Mesenchymal stem cell (in vitro differentiated cells and primary cell): ENCODE measurements at regions not wholly inside any gene's neighbourhood (a gene's known extent, or its start where the extent isn't known, plus 50 kb on each side); places are given as distances from the start of the nearest gene placed in this dataset.

Source experiments
- DNase-seq: peaks from one replicate; pipeline ENCODE4 v3.0.0-alpha.2; 2013
- H2AFZ ChIP-seq: one replicate; pipeline ENCODE4 v1.6.1; 2013; ENCODE audit warnings: low read depth, mild to moderate bottlenecking, control low read depth, inconsistent platforms, low read length, moderate library complexity
- H2AK5ac ChIP-seq: 2 replicates; pipeline ENCODE4 v1.6.1; 2013; ENCODE audit warnings: low read length, moderate library complexity, mild to moderate bottlenecking, inconsistent platforms; ENCODE audit not compliant: severe bottlenecking
- H2BK120ac ChIP-seq: one replicate; pipeline ENCODE4 v1.6.1; 2013; ENCODE audit warnings: low read depth, mild to moderate bottlenecking, inconsistent platforms, low read length, moderate library complexity
- H2BK12ac ChIP-seq, 2 experiments: one replicate each; pipeline ENCODE4 v1.6.1; 2013; ENCODE audit warnings: inconsistent platforms in 2 of 2, low read length in 2 of 2, mild to moderate bottlenecking in 2 of 2, moderate library complexity in 2 of 2, control low read depth in 1 of 2
- H2BK15ac ChIP-seq: one replicate; pipeline ENCODE4 v1.6.1; 2013; ENCODE audit warnings: mild to moderate bottlenecking, low read depth, inconsistent platforms; ENCODE audit not compliant: poor library complexity, severe bottlenecking
- H2BK5ac ChIP-seq: 2 replicates; pipeline ENCODE4 v1.6.1; 2013; ENCODE audit warnings: low read depth, mild to moderate bottlenecking, low read length, control low read depth, inconsistent platforms; ENCODE audit not compliant: poor library complexity, severe bottlenecking
- H3K14ac ChIP-seq, 2 experiments: one replicate each; pipeline ENCODE4 v1.6.1; 2013; ENCODE audit warnings: inconsistent platforms in 2 of 2, low read length in 2 of 2, control low read depth in 1 of 2, mild to moderate bottlenecking in 1 of 2, moderate library complexity in 1 of 2
- H3K18ac ChIP-seq, 2 experiments: one replicate each; pipeline ENCODE4 v1.6.1; 2013; ENCODE audit warnings: inconsistent platforms in 2 of 2, low read length in 2 of 2, control low read depth in 1 of 2, low read depth in 1 of 2, mild to moderate bottlenecking in 1 of 2
- H3K23ac ChIP-seq, 2 experiments: one replicate each; pipeline ENCODE4 v1.6.1; 2013; ENCODE audit warnings: inconsistent platforms in 2 of 2, low read length in 2 of 2, mild to moderate bottlenecking in 2 of 2, moderate library complexity in 2 of 2, control low read depth in 1 of 2
- H3K27ac ChIP-seq: 2 replicates; pipeline ENCODE4 v1.5.1; 2013; ENCODE audit warnings: mild to moderate bottlenecking, moderate library complexity, low read length, control low read depth, inconsistent platforms; ENCODE audit not compliant: poor library complexity, severe bottlenecking
- H3K27me3 ChIP-seq, 2 experiments: 2 replicates each; pipeline versions ENCODE4 v1.6.1 to v1.7.0; 2013; ENCODE audit warnings: low read length in 2 of 2, mild to moderate bottlenecking in 2 of 2, moderate library complexity in 2 of 2, control low read depth in 1 of 2, inconsistent platforms in 1 of 2; ENCODE audit not compliant: control insufficient read depth in 1 of 2, insufficient read depth in 1 of 2
- H3K36me3 ChIP-seq, 2 experiments: 2 replicates each; pipeline versions ENCODE4 v1.6.1 to v1.7.0; 2013; ENCODE audit warnings: low read length in 2 of 2, control low read depth in 1 of 2, inconsistent platforms in 1 of 2, low read depth in 1 of 2, mild to moderate bottlenecking in 1 of 2; ENCODE audit not compliant: insufficient read depth in 2 of 2, control insufficient read depth in 1 of 2
- H3K4ac ChIP-seq, 2 experiments: one replicate each; pipeline ENCODE4 v1.6.1; 2013; ENCODE audit warnings: inconsistent platforms in 2 of 2, low read length in 2 of 2, mild to moderate bottlenecking in 2 of 2, moderate library complexity in 2 of 2, control low read depth in 1 of 2, low read depth in 1 of 2
- H3K4me1 ChIP-seq: 2 replicates; pipeline ENCODE4 v1.6.1; 2013; ENCODE audit warnings: low read depth, low read length, control low read depth; ENCODE audit not compliant: control insufficient read depth, insufficient read depth
- H3K4me2 ChIP-seq: 2 replicates; pipeline ENCODE4 v1.6.1; 2013; ENCODE audit warnings: low read length, mild to moderate bottlenecking, inconsistent platforms; ENCODE audit not compliant: poor library complexity, severe bottlenecking
- H3K4me3 ChIP-seq, 2 experiments: 2 replicates each; pipeline versions ENCODE4 v1.5.1 to v1.7.0; 2013; ENCODE audit warnings: low read length in 2 of 2, mild to moderate bottlenecking in 2 of 2, control low read depth in 1 of 2, low read depth in 1 of 2; ENCODE audit not compliant: insufficient read depth in 1 of 2
- H3K79me1 ChIP-seq: replicated peaks from 2 replicates; pipeline ENCODE4 v1.6.1; 2013; ENCODE audit warnings: mild to moderate bottlenecking, control low read depth, low read length, inconsistent platforms; ENCODE audit not compliant: poor library complexity, severe bottlenecking
- H3K9ac ChIP-seq: 2 replicates; pipeline ENCODE4 v1.7.0; 2013; ENCODE audit warnings: mild to moderate bottlenecking, low read length, moderate library complexity
- H3K9me3 ChIP-seq: 2 replicates; pipeline ENCODE4 v1.7.0; 2013; ENCODE audit warnings: mild to moderate bottlenecking, low read length; ENCODE audit not compliant: control insufficient read depth
- H4K8ac ChIP-seq: one replicate; pipeline ENCODE4 v1.6.1; 2013; ENCODE audit warnings: inconsistent platforms, mild to moderate bottlenecking, low read length, moderate library complexity
- H4K91ac ChIP-seq: one replicate; pipeline ENCODE4 v1.6.1; 2013; ENCODE audit warnings: mild to moderate bottlenecking, low read length, inconsistent platforms
- WGBS: methylation state at CpG from one replicate; pipeline ENCODE4 v1.1.7; 2013; ENCODE audit warnings: mixed read lengths; 5-methylcytosine and 5-hydroxymethylcytosine counted together

DNA sequence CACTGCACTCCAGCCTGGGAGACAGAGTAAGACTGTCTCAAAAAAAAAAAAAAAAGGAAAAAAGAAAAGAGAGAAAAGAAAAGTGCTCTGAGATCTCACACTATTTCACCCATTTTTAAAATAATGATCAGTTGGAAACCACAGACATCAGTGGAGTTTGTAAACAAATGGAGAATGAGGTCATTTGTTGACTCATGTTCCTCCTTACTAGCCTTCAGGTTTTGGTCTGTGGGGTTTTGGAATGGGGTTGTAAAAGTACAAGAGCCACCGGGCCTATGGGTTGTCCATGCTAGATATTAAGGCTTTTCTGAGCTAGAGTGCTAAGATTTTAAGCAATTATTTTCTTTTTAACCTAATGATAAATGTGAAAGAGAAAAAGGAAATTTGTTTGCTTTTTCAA is 104.4 kb upstream of the PRL start:
- Histone ChIP-seq H3K4me1 (peaks cover 2% of the 10 kb centered on the region), H3K4me2 (no peak overlapping the region), H3K9me3 (no peaks in the 10 kb centered on the region), H3K18ac (no peak overlapping the region), H3K27ac (no peak overlapping the region), H3K23ac (no peak overlapping the region), H2BK120ac (no peak overlapping the region), H3K14ac (no peak overlapping the region), H2BK5ac (no peak overlapping the region), H3K4me3 (no peak overlapping the region), H3K4ac (no peak overlapping the region), H4K8ac (no peak overlapping the region), H3K36me3 (no peaks in the 10 kb centered on the region), H3K79me1 (no peaks in the 10 kb centered on the region), H2BK12ac (no peak overlapping the region), H3K27me3 (no peaks in the 10 kb centered on the region), H2AK5ac (no peak overlapping the region), H2AFZ (no peak overlapping the region), H3K9ac (no peak overlapping the region), H2BK15ac (no peak overlapping the region), H4K91ac (no peak overlapping the region)
- WGBS: 71% methylated on average over 1 of the region's 1 CpG
- DNase-seq: peak; percentile 44

GRCh38 chr6:22401932-22402331 is 105.1 kb upstream of the PRL start:
- H3K14ac ChIP-seq: no peak overlapping the region

GRCh38 chr6:22409486-22409885 is 112.7 kb upstream of the PRL start:
- H4K91ac ChIP-seq: no peak overlapping the region
- H3K36me3 ChIP-seq: no peaks in the 10 kb centered on the region
- no peak overlapping the region for H2AK5ac ChIP-seq
- H3K4me1 ChIP-seq: no peaks in the 10 kb centered on the region
- no peaks in the 10 kb centered on the region for H3K79me1 ChIP-seq
- H3K9me3 ChIP-seq: no peaks in the 10 kb centered on the region
- H3K4me2 ChIP-seq: no peak overlapping the region
- no peak overlapping the region for H3K18ac ChIP-seq
- H3K4me3 ChIP-seq: no peak overlapping the region
- no peak overlapping the region for H3K14ac ChIP-seq
- no peaks in the 10 kb centered on the region for H3K27me3 ChIP-seq
- H2BK15ac ChIP-seq: no peak overlapping the region
- H2BK12ac ChIP-seq: no peak overlapping the region
- H2BK120ac ChIP-seq: no peak overlapping the region
- H3K9ac ChIP-seq: no peak overlapping the region
- H2AFZ ChIP-seq: no peak overlapping the region
- WGBS: no CpG with 5 or more reads among the region's 1 CpG
- no peak overlapping the region for H2BK5ac ChIP-seq
- H4K8ac ChIP-seq: no peak overlapping the region
- DNase-seq: no peak
- H3K27ac ChIP-seq: no peak overlapping the region
- H3K23ac ChIP-seq: no peak overlapping the region
- no peak overlapping the region for H3K4ac ChIP-seq

More at GRCh38 chr6:22401932-22402331, 105.1 kb upstream of the PRL start:
- no peak overlapping the region for H2AFZ ChIP-seq
- no peaks in the 10 kb centered on the region for H3K79me1 ChIP-seq
- H3K27ac ChIP-seq: no peak overlapping the region
- no peak overlapping the region for H3K9ac ChIP-seq
- H3K4me3 ChIP-seq: no peak overlapping the region
- no peaks in the 10 kb centered on the region for H3K9me3 ChIP-seq
- no peak for DNase-seq
- no peak overlapping the region for H4K91ac ChIP-seq
- H2AK5ac ChIP-seq: no peak overlapping the region
- H2BK120ac ChIP-seq: no peak overlapping the region
- H2BK5ac ChIP-seq: no peak overlapping the region
- 94% methylated on average over 2 of the region's 2 CpGs for WGBS
- H3K4ac ChIP-seq: no peak overlapping the region
- H2BK12ac ChIP-seq: no peak overlapping the region
- H4K8ac ChIP-seq: no peak overlapping the region
- H3K27me3 ChIP-seq: no peaks in the 10 kb centered on the region
- H3K36me3 ChIP-seq: no peaks in the 10 kb centered on the region
- no peak overlapping the region for H3K4me2 ChIP-seq
- no peak overlapping the region for H3K18ac ChIP-seq
- H2BK15ac ChIP-seq: no peak overlapping the region
- no peak overlapping the region for H3K23ac ChIP-seq
- H3K4me1 ChIP-seq: peaks cover 2% of the 10 kb centered on the region

DNA sequence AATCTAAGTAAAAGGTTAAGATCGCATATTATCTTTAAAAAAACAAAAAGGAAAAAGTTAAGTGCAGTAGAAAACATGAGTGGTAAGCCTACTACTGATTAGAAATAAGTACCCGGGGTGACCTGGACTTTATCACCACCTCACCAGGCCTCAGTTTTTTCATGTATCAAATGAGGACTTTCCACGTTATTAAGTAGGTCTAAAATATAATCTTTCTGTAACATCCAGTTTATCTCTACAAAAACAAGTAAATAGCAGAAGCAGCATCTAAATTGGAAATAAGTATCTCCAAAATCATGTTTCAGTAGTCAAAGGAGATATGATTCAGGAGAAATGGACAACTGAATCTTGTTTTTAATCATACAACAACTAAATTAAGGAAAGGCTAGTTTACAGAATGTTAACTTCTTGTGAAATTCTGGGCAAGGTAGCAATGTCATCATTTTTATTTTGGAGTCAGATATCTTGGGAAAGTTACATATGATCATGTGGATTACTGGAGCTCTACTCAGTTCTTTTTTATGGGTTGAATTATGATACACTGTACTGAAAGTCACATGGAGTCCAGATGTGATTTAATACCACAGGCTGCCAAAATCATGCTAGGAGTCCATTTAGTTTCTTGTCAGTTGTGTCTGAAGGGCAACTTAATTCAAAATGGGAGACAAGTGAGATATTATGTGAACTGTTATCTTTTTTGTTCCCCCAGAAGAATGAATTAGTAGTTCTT is 114.7 kb upstream of the PRL start:
- WGBS: 100% methylated on average over 2 of the region's 3 CpGs

More for the DNA sequence above, 114.7 kb upstream of the PRL start:
- no peak overlapping the region for H3K18ac ChIP-seq
- H2BK15ac ChIP-seq: no peak overlapping the region
- no peak overlapping the region for H3K4me2 ChIP-seq
- H3K4me3 ChIP-seq: no peak overlapping the region
- H3K79me1 ChIP-seq: no peaks in the 10 kb centered on the region
- H3K14ac ChIP-seq: no peak overlapping the region
- no peaks in the 10 kb centered on the region for H3K9me3 ChIP-seq
- H2BK120ac ChIP-seq: no peak overlapping the region
- H3K4ac ChIP-seq: no peak overlapping the region
- H4K8ac ChIP-seq: no peak overlapping the region
- H3K36me3 ChIP-seq: no peaks in the 10 kb centered on the region
- no peaks in the 10 kb centered on the region for H3K27me3 ChIP-seq
- H2AK5ac ChIP-seq: no peak overlapping the region
- H3K4me1 ChIP-seq: no peaks in the 10 kb centered on the region
- H4K91ac ChIP-seq: no peak overlapping the region
- H2AFZ ChIP-seq: no peak overlapping the region
- H3K23ac ChIP-seq: no peak overlapping the region
- peak overlapping the region; percentile 24 for H3K9ac ChIP-seq
- H2BK12ac ChIP-seq: no peak overlapping the region
- no peak overlapping the region for H2BK5ac ChIP-seq
- DNase-seq: no peak
- no peak overlapping the region for H3K27ac ChIP-seq
